ENCODE measurements at regions not wholly inside any gene's neighbourhood (a gene's known extent, or its start where the extent isn't known, plus 50 kb on each side); places are given as distances from the start of the nearest gene placed in this dataset.

DNA sequence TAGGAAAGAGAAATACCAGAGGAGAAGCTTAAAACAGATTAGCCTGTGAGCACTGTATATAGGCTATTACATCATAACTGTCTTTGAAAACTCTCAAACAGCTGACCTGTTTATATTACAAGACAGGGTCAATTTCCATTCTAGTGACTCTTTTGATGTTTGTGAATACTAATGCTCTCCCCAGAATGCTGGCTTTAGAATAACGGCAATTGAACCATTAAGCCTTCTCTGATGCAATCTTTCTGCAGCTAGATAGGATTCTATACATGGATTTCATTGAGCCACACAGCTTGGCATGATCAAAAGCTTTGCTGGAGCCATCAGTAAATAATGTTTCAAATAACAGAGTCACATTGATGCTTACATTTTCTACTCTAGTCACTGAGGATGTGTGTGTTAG lies 122.7 kb upstream of the FAT3 start:
- intact Hi-C loops (cut with DNase I), result no loop called here
- Histone ChIP-seq H3K27ac (no peak overlapping the region), H3K4me1 (no peaks in the 10 kb centered on the region), H3K36me3 (no peaks in the 10 kb centered on the region), H3K27me3 (no peaks in the 10 kb centered on the region), H3K9me3 (no peaks in the 10 kb centered on the region), H3K4me3 (no peak overlapping the region), H3K9ac (ENCODE audit: low read depth in 2 of 2, low read length in 2 of 2) (no peak overlapping the region)
- DNase-seq, result no peak
- TF ChIP-seq, protein P1, sequence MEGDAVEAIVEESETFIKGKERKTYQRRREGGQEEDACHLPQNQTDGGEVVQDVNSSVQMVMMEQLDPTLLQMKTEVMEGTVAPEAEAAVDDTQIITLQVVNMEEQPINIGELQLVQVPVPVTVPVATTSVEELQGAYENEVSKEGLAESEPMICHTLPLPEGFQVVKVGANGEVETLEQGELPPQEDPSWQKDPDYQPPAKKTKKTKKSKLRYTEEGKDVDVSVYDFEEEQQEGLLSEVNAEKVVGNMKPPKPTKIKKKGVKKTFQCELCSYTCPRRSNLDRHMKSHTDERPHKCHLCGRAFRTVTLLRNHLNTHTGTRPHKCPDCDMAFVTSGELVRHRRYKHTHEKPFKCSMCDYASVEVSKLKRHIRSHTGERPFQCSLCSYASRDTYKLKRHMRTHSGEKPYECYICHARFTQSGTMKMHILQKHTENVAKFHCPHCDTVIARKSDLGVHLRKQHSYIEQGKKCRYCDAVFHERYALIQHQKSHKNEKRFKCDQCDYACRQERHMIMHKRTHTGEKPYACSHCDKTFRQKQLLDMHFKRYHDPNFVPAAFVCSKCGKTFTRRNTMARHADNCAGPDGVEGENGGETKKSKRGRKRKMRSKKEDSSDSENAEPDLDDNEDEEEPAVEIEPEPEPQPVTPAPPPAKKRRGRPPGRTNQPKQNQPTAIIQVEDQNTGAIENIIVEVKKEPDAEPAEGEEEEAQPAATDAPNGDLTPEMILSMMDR (IDR thresholded peaks at IDR 0.05), result no peak

DNA sequence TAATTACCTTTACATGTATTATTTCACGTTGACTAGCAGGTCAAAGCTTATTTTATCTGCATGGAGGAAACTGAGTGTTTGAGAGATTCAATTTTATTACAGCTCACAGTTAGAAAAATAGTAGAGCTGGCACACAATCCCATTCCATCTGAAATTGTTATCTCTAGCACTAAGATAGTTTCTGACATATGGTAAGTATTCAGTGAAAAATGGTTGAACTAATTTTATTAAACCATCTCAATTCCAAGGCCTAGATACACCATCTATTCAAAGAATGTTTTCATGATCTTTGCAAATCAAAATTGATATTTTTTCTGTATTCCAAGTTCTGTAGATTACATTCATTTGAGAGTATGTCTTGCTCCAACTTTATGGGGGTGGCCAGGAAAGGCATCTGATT lies 125.4 kb upstream of the FAT3 start:
- DNase-seq, result no peak
- H3K4me1 ChIP-seq, result no peaks in the 10 kb centered on the region
- H3K27me3 ChIP-seq, result no peaks in the 10 kb centered on the region
- TF ChIP-seq, protein P1 (IDR thresholded peaks at IDR 0.05), result no peak
- H3K27ac ChIP-seq, result no peak overlapping the region
- no peaks in the 10 kb centered on the region for H3K36me3 ChIP-seq
- H3K9me3 ChIP-seq, result no peaks in the 10 kb centered on the region
- intact Hi-C loops (cut with DNase I), result no loop called here
- H3K9ac ChIP-seq (ENCODE audit: low read depth in 2 of 2, low read length in 2 of 2), result no peak overlapping the region
- no peak overlapping the region for H3K4me3 ChIP-seq

DNA sequence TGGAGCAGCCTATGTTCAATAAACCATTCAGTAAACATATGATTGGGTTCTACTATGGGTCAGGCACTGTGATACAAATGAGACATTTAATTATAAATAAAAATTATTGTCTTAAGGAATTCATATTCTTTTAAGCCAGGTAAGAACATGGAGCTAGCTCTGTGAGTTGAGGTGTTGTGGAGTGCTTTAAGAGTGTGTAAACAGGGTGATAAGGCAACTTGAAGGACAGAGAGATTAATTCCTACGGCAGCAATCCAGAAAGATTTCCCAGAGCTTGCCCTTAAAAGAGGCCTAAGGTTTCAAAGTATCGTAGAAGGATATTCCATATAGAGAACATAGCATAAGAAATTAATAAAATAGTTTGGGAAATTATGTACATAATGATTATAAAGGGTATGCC lies 126.4 kb upstream of the FAT3 start:
- H3K27me3 ChIP-seq, result no peaks in the 10 kb centered on the region
- no peaks in the 10 kb centered on the region for H3K9me3 ChIP-seq
- no peaks in the 10 kb centered on the region for H3K36me3 ChIP-seq
- intact Hi-C loops (cut with DNase I), result no loop called here
- TF ChIP-seq, protein P1 (IDR thresholded peaks at IDR 0.05), result no peak
- H3K27ac ChIP-seq, result no peak overlapping the region
- no peak overlapping the region for H3K4me3 ChIP-seq
- no peak for DNase-seq
- H3K4me1 ChIP-seq, result no peaks in the 10 kb centered on the region
- H3K9ac ChIP-seq (ENCODE audit: low read depth in 2 of 2, low read length in 2 of 2), result no peak overlapping the region

DNA sequence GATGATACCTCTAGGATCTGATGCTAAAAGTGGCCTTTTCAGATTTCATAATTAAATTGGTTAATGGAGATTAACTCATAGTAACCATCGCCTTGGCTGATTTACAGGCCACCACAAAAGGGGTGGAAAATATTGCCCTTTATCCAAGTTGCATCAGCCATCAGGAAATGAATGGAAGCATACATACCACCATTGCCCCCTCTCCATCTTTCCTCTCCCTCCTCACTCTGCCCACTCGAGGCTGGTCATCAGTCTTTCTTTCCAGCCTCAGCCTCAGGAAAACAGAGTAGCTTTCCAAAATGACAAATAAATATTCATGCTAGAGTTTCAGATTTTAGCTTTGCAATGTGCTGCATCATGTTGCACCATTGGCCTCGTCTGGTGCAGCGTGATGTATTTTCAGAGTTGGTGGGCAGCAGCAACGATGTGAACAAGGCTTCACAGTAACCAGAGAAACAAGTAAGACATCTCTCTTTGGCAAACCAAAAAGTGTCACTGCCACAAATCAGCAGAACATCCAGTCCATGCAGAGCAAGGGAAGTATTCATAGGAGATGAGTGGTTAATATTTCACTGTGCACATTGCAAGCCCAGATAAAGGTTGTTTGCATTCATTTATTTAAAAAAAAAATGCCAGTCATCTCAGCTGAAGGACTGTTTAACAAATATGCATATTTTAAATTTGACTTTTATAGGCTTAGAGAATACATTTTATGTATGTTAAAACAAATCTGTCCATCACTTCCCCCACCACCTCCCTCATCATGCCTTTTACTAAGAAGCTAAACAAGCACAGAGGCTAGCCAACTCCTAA lies 136.7 kb upstream of the FAT3 start:
- Histone ChIP-seq H3K4me3 (no peak overlapping the region), H3K4me1 (no peaks in the 10 kb centered on the region), H3K9me3 (no peaks in the 10 kb centered on the region), H3K27me3 (no peaks in the 10 kb centered on the region), H3K27ac (no peak overlapping the region), H3K36me3 (no peaks in the 10 kb centered on the region), H3K9ac (ENCODE audit: low read depth in 2 of 2, low read length in 2 of 2) (no peak overlapping the region)
- TF ChIP-seq, protein P1 (IDR thresholded peaks at IDR 0.05), result no peak
- no peak for DNase-seq
- intact Hi-C loops (cut with DNase I), result no loop called here

DNA sequence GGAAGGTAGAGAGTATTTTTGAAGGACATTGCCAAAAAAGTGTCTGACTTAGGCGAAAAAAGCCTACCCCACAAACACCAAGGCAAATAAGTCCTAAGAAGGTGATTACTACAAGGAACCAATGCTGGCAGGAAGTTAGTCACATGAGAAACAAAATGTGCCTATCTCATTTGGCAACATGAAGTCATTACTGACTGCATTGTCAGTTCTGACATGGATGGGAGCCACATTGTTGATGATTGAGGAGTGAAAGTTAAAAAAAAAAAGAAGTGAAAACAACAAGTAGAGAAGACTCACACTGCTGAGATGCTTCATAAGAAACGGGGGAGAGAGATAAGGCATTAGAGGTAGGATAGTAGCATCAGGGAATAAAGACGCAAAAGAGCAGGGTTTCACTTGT lies 141.5 kb upstream of the FAT3 start:
- Histone ChIP-seq H3K27me3 (no peaks in the 10 kb centered on the region), H3K4me3 (no peak overlapping the region), H3K27ac (no peak overlapping the region), H3K4me1 (no peaks in the 10 kb centered on the region), H3K9ac (ENCODE audit: low read depth in 2 of 2, low read length in 2 of 2) (no peak overlapping the region), H3K9me3 (no peaks in the 10 kb centered on the region), H3K36me3 (no peaks in the 10 kb centered on the region)
- no peak for DNase-seq
- intact Hi-C loops (cut with DNase I), result no loop called here
- TF ChIP-seq, protein P1 (IDR thresholded peaks at IDR 0.05), result no peak
